ENCODE measurements at regions not wholly inside any gene's neighbourhood (a gene's known extent, or its start where the extent isn't known, plus 50 kb on each side); places are given as distances from the start of the nearest gene placed in this dataset.

DNA sequence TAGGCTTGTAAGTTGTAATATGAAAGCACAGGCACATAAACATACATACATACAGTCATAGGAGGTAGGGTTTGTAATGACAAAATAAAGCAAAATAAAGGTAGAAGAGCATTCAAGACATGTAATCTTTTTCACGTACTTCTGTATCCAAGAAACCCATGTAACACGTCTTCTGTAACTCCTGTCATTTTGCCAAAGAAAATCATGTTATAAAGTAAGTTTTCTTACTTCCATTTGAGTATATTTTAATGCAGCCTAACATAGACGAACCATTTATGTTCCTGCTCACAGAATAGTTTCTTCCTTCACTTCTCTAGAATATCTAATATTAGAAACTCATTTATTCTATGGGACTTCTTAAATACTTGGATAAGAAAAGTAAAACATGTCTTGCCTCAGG, 1884.0 kb upstream of the CELF4 start:
- TF ChIP-seq CTCF (IDR thresholded peaks at IDR 0.05; ENCODE audit: insufficient read depth, low read length, poor library complexity, severe bottlenecking) (no peak), EZH2phosphoT487 (conservative IDR thresholded peaks at IDR 0.05; ENCODE audit: low read length) (no peak)

Data from SU-DHL-6 (cell line).